HG02798 (cell line): ENCODE measurements at regions not wholly inside any gene's neighbourhood (a gene's known extent, or its start where the extent isn't known, plus 50 kb on each side); places are given as distances from the start of the nearest gene placed in this dataset.

Experiments used
- ATAC-seq: cut with Tn5 transposase; IDR thresholded peaks from one replicate; pipeline ENCODE4 v1.9.1; 2021; ENCODE audit warnings: mild to moderate bottlenecking; ENCODE audit not compliant: unreplicated experiment, poor library complexity

GRCh38 chr17:70618641-70619040, 449.3 kb downstream of the KCNJ2 start:
- no peak for ATAC-seq

- no peak for ATAC-seq
Observed at GRCh38 chr17:70621566-70621965, 452.2 kb downstream of the KCNJ2 start.

- no peak for ATAC-seq
Observed at GRCh38 chr17:70622368-70623260, 453.3 kb downstream of the KCNJ2 start.

- ATAC-seq = no peak
Observed at GRCh38 chr17:70624211-70624610, 454.9 kb downstream of the KCNJ2 start.

GRCh38 chr17:70629902-70630301, 460.6 kb downstream of the KCNJ2 start:
- ATAC-seq = no peak

GRCh38 chr17:70636517-70637133, 467.3 kb downstream of the KCNJ2 start:
- ATAC-seq = no peak

- no peak for ATAC-seq
Observed at GRCh38 chr17:70642059-70642458, 472.7 kb downstream of the KCNJ2 start.

- ATAC-seq = no peak
Observed at GRCh38 chr17:70644096-70644495, 474.8 kb downstream of the KCNJ2 start.

GRCh38 chr17:70646673-70647072, 477.3 kb downstream of the KCNJ2 start:
- ATAC-seq = no peak

- no peak for ATAC-seq
Observed at GRCh38 chr17:70648166-70648565, 478.8 kb downstream of the KCNJ2 start.

GRCh38 chr17:70653850-70654249, 484.5 kb downstream of the KCNJ2 start:
- no peak for ATAC-seq

GRCh38 chr17:70654706-70655105, 485.4 kb downstream of the KCNJ2 start:
- ATAC-seq = no peak

GRCh38 chr17:70655176-70655958, 486.0 kb downstream of the KCNJ2 start:
- no peak for ATAC-seq

- no peak for ATAC-seq
Observed at GRCh38 chr17:70658317-70658716, 489.0 kb downstream of the KCNJ2 start.

GRCh38 chr17:70658840-70659239, 489.5 kb downstream of the KCNJ2 start:
- no peak for ATAC-seq

GRCh38 chr17:70661342-70662222, 492.2 kb downstream of the KCNJ2 start:
- no peak for ATAC-seq

GRCh38 chr17:70668276-70668937, 499.1 kb downstream of the KCNJ2 start:
- ATAC-seq = no peak

- ATAC-seq = no peak
Observed at GRCh38 chr17:70668938-70669778, 499.8 kb downstream of the KCNJ2 start.

- no peak for ATAC-seq
Observed at GRCh38 chr17:70674061-70674460, 504.7 kb downstream of the KCNJ2 start.
